H1 (cell line): ENCODE measurements at regions not wholly inside any gene's neighbourhood (a gene's known extent, or its start where the extent isn't known, plus 50 kb on each side); places are given as distances from the start of the nearest gene placed in this dataset.

Experiments used
- CTCF ChIA-PET: fragments of 300-600 bp; sonication (Branson Sonifier 250); formaldehyde crosslinking; loops from one replicate; lab custom pipeline; 2021; ENCODE audit not compliant: partially characterized antibody; lab: Charles Lee
- POLR2A ChIA-PET: fragments of 300-600 bp; sonication (Branson Sonifier 250); formaldehyde crosslinking; loops from one replicate; lab custom pipeline; 2021; ENCODE audit warnings: inconsistent platforms; ENCODE audit not compliant: partially characterized antibody; lab: Charles Lee
- DNase-seq, 2 experiments: peaks; one replicate each; pipeline versions ENCODE4 v3.0.0 to v3.0.0-alpha.2; 2010 to 2022; ENCODE audit warnings: low spot score in 2 of 2, low read depth in 1 of 2, mixed read lengths in 1 of 2
- FAIRE-seq: peaks from 2 replicates; lab custom pipeline; 2011; peaks lifted over from hg19 to GRCh38; lab: Jason Lieb, UNC
- H2AFZ ChIP-seq: 2 replicates; pipeline ENCODE4 v1.8.1; 2012; ENCODE audit warnings: low read length, inconsistent platforms
- H2AK5ac ChIP-seq: 2 replicates; pipeline ENCODE4 v1.6.1; 2013; ENCODE audit warnings: low read depth, low read length
- H2BK120ac ChIP-seq: replicated peaks from 2 replicates; pipeline ENCODE3; 2013; ENCODE audit warnings: low read depth, low read length, inconsistent platforms
- H2BK12ac ChIP-seq: 2 replicates; pipeline ENCODE4 v1.6.1; 2013; ENCODE audit warnings: low read depth, low read length
- H2BK15ac ChIP-seq: 2 replicates; pipeline ENCODE4 v1.6.1; 2013; ENCODE audit warnings: low read length
- H2BK20ac ChIP-seq: 2 replicates; pipeline ENCODE4 v1.6.1; 2013; ENCODE audit warnings: low read length
- H2BK5ac ChIP-seq: 2 replicates; pipeline ENCODE4 v1.6.1; 2013; ENCODE audit warnings: low read depth, low read length
- H3K14ac ChIP-seq: 2 replicates; pipeline ENCODE4 v1.6.1; 2013; ENCODE audit warnings: inconsistent platforms; ENCODE audit not compliant: insufficient read length
- H3K18ac ChIP-seq: 2 replicates; pipeline ENCODE4 v1.6.1; 2013; ENCODE audit warnings: low read length; ENCODE audit errors: extremely low read depth
- H3K23ac ChIP-seq: 2 replicates; pipeline ENCODE4 v1.6.1; 2013; ENCODE audit warnings: inconsistent platforms; ENCODE audit not compliant: insufficient read length
- H3K23me2 ChIP-seq: 2 replicates; pipeline ENCODE4 v1.6.1; 2013; ENCODE audit warnings: low read depth, low read length
- H3K27ac ChIP-seq: 2 replicates; pipeline ENCODE4 v1.6.1; 2011; ENCODE audit warnings: low read depth, low read length, inconsistent platforms
- H3K27me3 ChIP-seq, 4 experiments: replicated peaks in 1 of 4; 1 replicate in 1 of 4; 2 replicates in 3 of 4; pipeline versions ENCODE4 v1.6.1 to v1.8.1; 2011 to 2013; ENCODE audit warnings: low read length in 3 of 4, mild to moderate bottlenecking in 3 of 4, inconsistent platforms in 2 of 4, mixed read lengths in 2 of 4, moderate library complexity in 1 of 4; ENCODE audit not compliant: control insufficient read depth in 3 of 4, insufficient read depth in 3 of 4; ENCODE audit errors: extremely low read depth in 1 of 4
- H3K36me3 ChIP-seq, 4 experiments: 2 replicates each; pipeline versions ENCODE4 v1.6.1 to v1.8.1; 2011 to 2013; ENCODE audit warnings: mild to moderate bottlenecking in 4 of 4, low read length in 3 of 4, moderate library complexity in 2 of 4, control low read depth in 1 of 4, inconsistent platforms in 1 of 4; ENCODE audit not compliant: insufficient read depth in 4 of 4, control insufficient read depth in 2 of 4
- H3K4ac ChIP-seq: replicated peaks from 2 replicates; pipeline ENCODE3; 2013; ENCODE audit warnings: low read length, low read depth, mixed read lengths, inconsistent platforms; ENCODE audit not compliant: insufficient read length
- H3K4me1 ChIP-seq, 4 experiments: replicated peaks in 1 of 4; 1 replicate in 1 of 4; 2 replicates in 3 of 4; pipeline versions ENCODE4 v1.6.1 to v1.8.1; 2011 to 2013; ENCODE audit warnings: low read length in 3 of 4, inconsistent platforms in 2 of 4, mixed read lengths in 1 of 4; ENCODE audit not compliant: insufficient read depth in 4 of 4, control insufficient read depth in 3 of 4
- H3K4me2 ChIP-seq, 2 experiments: 2 replicates each; pipeline versions ENCODE4 v1.6.1 to v1.8.1; 2011 to 2013; ENCODE audit warnings: low read depth in 2 of 2, low read length in 2 of 2, control low read depth in 1 of 2, inconsistent platforms in 1 of 2, mild to moderate bottlenecking in 1 of 2; ENCODE audit not compliant: insufficient read depth in 1 of 2
- H3K4me3 ChIP-seq, 4 experiments: fragments of 200-600, 300-600 bp in 1 of 4; sonication (generic), shearing (Covaris generic), sonication (Bioruptor Twin) in 1 of 4; 2 replicates each; pipeline versions ENCODE4 v1.5.1 to v1.8.1; 2011 to 2016; ENCODE audit warnings: low read length in 4 of 4, low read depth in 3 of 4, control low read depth in 2 of 4, inconsistent platforms in 2 of 4, mild to moderate bottlenecking in 2 of 4, mixed read lengths in 1 of 4, moderate library complexity in 1 of 4; ENCODE audit not compliant: insufficient read depth in 2 of 4; ENCODE audit errors: extremely low read depth in 1 of 4
- H3K56ac ChIP-seq: replicated peaks from 2 replicates; pipeline ENCODE3; 2013; ENCODE audit warnings: low read depth, mild to moderate bottlenecking, mixed read lengths, low read length, inconsistent platforms; ENCODE audit not compliant: insufficient read length
- H3K79me1 ChIP-seq: 2 replicates; pipeline ENCODE4 v1.6.1; 2013; ENCODE audit warnings: low read depth, low read length, control low read depth
- H3K79me2 ChIP-seq, 2 experiments: 2 replicates each; pipeline versions ENCODE4 v1.6.1 to v1.8.1; 2012 to 2013; ENCODE audit warnings: low read length in 2 of 2, mild to moderate bottlenecking in 2 of 2, inconsistent platforms in 1 of 2; ENCODE audit not compliant: insufficient read depth in 2 of 2, control insufficient read depth in 1 of 2
- H3K9ac ChIP-seq, 4 experiments: replicated peaks in 1 of 4; 1 replicate in 1 of 4; 2 replicates in 3 of 4; pipeline versions ENCODE4 v1.6.1 to v1.8.1; 2011 to 2013; ENCODE audit warnings: low read depth in 3 of 4, low read length in 3 of 4, control low read depth in 2 of 4, mild to moderate bottlenecking in 2 of 4, moderate library complexity in 2 of 4, inconsistent platforms in 1 of 4; ENCODE audit errors: extremely low read depth in 1 of 4
- H3K9me3 ChIP-seq, 2 experiments: 2 replicates each; pipeline versions ENCODE4 v1.6.1 to v1.8.1; 2012 to 2013; ENCODE audit warnings: mild to moderate bottlenecking in 2 of 2, moderate library complexity in 2 of 2, control low read depth in 1 of 2, inconsistent platforms in 1 of 2, low read depth in 1 of 2, low read length in 1 of 2, mixed read lengths in 1 of 2; ENCODE audit not compliant: insufficient read depth in 2 of 2
- H4K20me1 ChIP-seq, 2 experiments: replicated peaks in 1 of 2; 2 replicates each; pipeline versions ENCODE3 to v1.8.1; 2011 to 2013; ENCODE audit warnings: inconsistent platforms in 2 of 2, low read length in 2 of 2, mild to moderate bottlenecking in 1 of 2; ENCODE audit not compliant: insufficient read depth in 2 of 2, control insufficient read depth in 1 of 2
- H4K5ac ChIP-seq: 2 replicates; pipeline ENCODE4 v1.6.1; 2013; ENCODE audit warnings: low read length, low read depth, mixed read lengths, inconsistent platforms; ENCODE audit not compliant: insufficient read length
- H4K8ac ChIP-seq: 2 replicates; pipeline ENCODE4 v1.8.0; 2013; ENCODE audit warnings: mild to moderate bottlenecking, moderate library complexity, low read length, inconsistent platforms; ENCODE audit not compliant: insufficient read depth; ENCODE audit errors: extremely low read depth
- H4K91ac ChIP-seq: replicated peaks from 2 replicates; pipeline ENCODE3; 2013; ENCODE audit warnings: low read length, mixed read lengths, inconsistent platforms; ENCODE audit not compliant: insufficient read length
- CEBPB ChIP-seq: IDR thresholded peaks from 2 replicates; pipeline ENCODE4 v1.6.1; 2012; ENCODE audit warnings: low read depth, low read length
- SIN3A ChIP-seq, 2 experiments: IDR thresholded peaks in 1 of 2; conservative IDR thresholded peaks in 1 of 2; 2 replicates each; pipeline ENCODE4 v1.6.1; 2011 to 2012; ENCODE audit warnings: low read length in 2 of 2, improper control_type of control experiment in 1 of 2, low read depth in 1 of 2, mild to moderate bottlenecking in 1 of 2
- SP2 ChIP-seq: IDR thresholded peaks from 2 replicates; pipeline ENCODE4 v1.6.1; 2012; ENCODE audit warnings: mild to moderate bottlenecking, low read length, inconsistent platforms
- WGBS, 2 experiments: shearing (Covaris generic) in 1 of 2; methylation state at CpG; one replicate each; pipeline versions ENCODE4 v1.1.6 to v1.1.7; 2013 to 2015; ENCODE audit warnings: low lambda C conversion rate in 2 of 2, mixed read lengths in 2 of 2, inconsistent platforms in 1 of 2, low coverage in 1 of 2, missing lambda C conversion rate in 1 of 2; ENCODE audit not compliant: insufficient replicate concordance in 2 of 2, insufficient coverage in 1 of 2, insufficient read length in 1 of 2; ENCODE audit errors: extremely low coverage in 1 of 2, missing lambda C conversion rate in 1 of 2; 5-methylcytosine and 5-hydroxymethylcytosine counted together

DNA sequence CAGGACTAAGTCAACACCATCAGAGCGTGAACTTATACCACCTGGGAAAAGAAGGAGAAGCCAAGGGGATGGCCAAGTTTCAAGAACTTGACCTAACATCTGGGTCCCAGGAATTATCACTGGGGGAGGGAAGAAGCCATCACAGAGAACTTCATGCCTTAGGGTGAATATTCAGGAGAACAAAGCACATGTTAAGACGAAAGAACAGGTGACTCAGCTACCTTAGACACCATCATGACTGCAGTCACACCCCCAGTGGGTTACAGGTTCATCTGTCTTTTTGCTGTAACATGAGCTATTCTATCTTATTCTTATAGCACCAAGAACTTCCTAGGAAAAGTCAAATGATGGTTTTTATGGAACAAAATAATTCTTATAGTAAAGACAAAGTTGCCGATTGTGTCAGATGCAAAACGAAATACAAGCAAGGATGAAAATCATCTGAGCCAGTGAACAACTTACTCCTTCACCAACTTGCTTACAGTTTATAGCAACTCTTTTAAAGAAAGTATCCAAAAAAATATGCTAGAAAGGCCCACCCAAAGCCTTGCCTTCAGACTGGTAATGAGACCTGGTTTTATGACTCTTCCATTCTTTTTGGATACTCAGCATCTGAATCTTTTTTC, 72.0 kb downstream of the TPRA1 start:
- DNase-seq (no peak), FAIRE-seq (no peak)
- Histone ChIP-seq H3K4me3 (no peak overlapping the region), H3K23me2 (no peaks in the 10 kb centered on the region), H3K18ac (no peak overlapping the region), H3K4ac (no peak overlapping the region), H4K91ac (no peak overlapping the region), H3K27me3 (no peaks in the 10 kb centered on the region), H3K56ac (no peak overlapping the region), H3K14ac (no peak overlapping the region), H4K5ac (no peak overlapping the region), H4K8ac (no peak overlapping the region), H2BK20ac (no peak overlapping the region), H3K4me1 (no peaks in the 10 kb centered on the region), H2AFZ (no peak overlapping the region), H3K79me2 (no peaks in the 10 kb centered on the region), H3K4me2 (no peak overlapping the region), H2BK120ac (no peak overlapping the region), H3K27ac (no peak overlapping the region), H4K20me1 (no peaks in the 10 kb centered on the region), H3K79me1 (no peaks in the 10 kb centered on the region), H3K9me3 (0 out of 4 replicates have a peak, but pooled peaks cover 0 to 2% of the 10 kb centered on the region in 2 experiments), H2BK15ac (no peak overlapping the region), H2BK5ac (no peak overlapping the region), H3K9ac (no peak overlapping the region), H3K23ac (no peak overlapping the region), H2BK12ac (no peak overlapping the region), H3K36me3 (no peaks in the 10 kb centered on the region), H2AK5ac (no peak overlapping the region)
- WGBS, 2 experiments = 87% methylated on average over 4 of the region's 4 CpGs; no CpG with 5 or more reads in 1 of the 2 experiments
- CTCF ChIA-PET = no interaction called here
- POLR2A ChIA-PET = no interaction called here
- TF ChIP-seq CEBPB (no peak), SIN3A (conservative IDR thresholded peaks at IDR 0.05 in 1 of 2, IDR thresholded peaks at IDR 0.05 in 1 of 2; ENCODE audit: low read depth in 1 of 2, low read length in 2 of 2) (no peak), SP2 (no peak)
